ENCODE measurements at regions not wholly inside any gene's neighbourhood (a gene's known extent, or its start where the extent isn't known, plus 50 kb on each side); places are given as distances from the start of the nearest gene placed in this dataset.

DNA sequence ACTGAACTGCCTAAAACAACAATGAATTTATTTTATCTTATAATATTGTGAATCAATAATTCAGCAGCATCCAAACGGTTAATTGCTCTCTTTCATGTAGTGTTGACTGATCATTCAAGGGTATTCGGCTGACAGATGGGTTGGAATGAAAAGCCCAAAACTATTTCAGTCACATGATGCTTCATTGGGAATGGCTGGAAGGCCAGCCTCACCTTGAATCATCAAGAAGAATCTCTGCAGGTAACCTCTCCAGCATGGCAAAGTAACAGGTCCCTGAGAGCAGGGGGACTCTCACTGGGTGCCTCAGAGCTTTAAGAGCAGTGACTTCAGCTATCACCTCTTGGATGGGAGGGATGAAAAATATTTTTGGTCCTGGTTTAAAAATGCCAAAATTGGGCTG is 1395.7 kb downstream of the OLFM4 start:
- TF ChIP-seq RAD21 (conservative IDR thresholded peaks at IDR 0.05): no peak
- TF ChIP-seq, protein P1, sequence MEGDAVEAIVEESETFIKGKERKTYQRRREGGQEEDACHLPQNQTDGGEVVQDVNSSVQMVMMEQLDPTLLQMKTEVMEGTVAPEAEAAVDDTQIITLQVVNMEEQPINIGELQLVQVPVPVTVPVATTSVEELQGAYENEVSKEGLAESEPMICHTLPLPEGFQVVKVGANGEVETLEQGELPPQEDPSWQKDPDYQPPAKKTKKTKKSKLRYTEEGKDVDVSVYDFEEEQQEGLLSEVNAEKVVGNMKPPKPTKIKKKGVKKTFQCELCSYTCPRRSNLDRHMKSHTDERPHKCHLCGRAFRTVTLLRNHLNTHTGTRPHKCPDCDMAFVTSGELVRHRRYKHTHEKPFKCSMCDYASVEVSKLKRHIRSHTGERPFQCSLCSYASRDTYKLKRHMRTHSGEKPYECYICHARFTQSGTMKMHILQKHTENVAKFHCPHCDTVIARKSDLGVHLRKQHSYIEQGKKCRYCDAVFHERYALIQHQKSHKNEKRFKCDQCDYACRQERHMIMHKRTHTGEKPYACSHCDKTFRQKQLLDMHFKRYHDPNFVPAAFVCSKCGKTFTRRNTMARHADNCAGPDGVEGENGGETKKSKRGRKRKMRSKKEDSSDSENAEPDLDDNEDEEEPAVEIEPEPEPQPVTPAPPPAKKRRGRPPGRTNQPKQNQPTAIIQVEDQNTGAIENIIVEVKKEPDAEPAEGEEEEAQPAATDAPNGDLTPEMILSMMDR (IDR thresholded peaks at IDR 0.05; ENCODE audit: poor library complexity, severe bottlenecking): no peak
- TF ChIP-seq EZH2 (IDR thresholded peaks at IDR 0.05; ENCODE audit: borderline replicate concordance, insufficient read depth, low read length, poor library complexity, severe bottlenecking): no peak
- TF ChIP-seq MXI1 (conservative IDR thresholded peaks at IDR 0.05; ENCODE audit: poor library complexity, severe bottlenecking): no peak
- no peak for TF ChIP-seq EP300 (conservative IDR thresholded peaks at IDR 0.05; ENCODE audit: poor library complexity, severe bottlenecking)
